ENCODE measurements at regions not wholly inside any gene's neighbourhood (a gene's known extent, or its start where the extent isn't known, plus 50 kb on each side); places are given as distances from the start of the nearest gene placed in this dataset.

DNA sequence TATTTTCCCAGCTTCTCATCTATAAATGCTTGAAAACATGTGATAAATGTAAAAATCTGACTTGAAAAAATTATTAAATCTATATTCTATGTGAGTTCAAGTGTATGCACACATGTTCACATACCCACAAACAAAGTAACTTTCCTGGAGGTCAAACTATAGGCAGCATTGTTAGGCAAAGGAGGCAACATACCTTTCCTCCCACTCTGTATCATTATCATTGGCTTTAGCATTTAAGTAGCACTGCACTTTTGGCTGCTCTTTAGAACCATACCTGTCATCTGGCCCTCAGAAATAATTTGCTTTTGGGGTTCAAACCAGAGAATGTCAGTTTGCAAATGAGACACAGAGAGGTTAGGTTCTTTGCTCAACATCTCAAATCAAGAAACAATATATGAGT, 102.4 kb upstream of the CCDC196 start:
- Histone ChIP-seq H4K20me1 (replicated peaks; ENCODE audit: insufficient read depth) (no peaks in the 10 kb centered on the region), H3K4me3 (no peak overlapping the region), H3K27me3 (ENCODE audit: insufficient read depth) (no peaks in the 10 kb centered on the region), H3K4me2 (peak overlapping the region; percentile 53), H3K79me2 (replicated peaks; ENCODE audit: insufficient read depth) (no peaks in the 10 kb centered on the region), H3F3A (replicated peaks; ENCODE audit: low read depth) (no peaks in the 10 kb centered on the region), H2AFZ (no peak overlapping the region), H3K9me2 (ENCODE audit: insufficient read depth) (peaks cover 4% of the 10 kb centered on the region; the same call in 1 of the 2 replicates), H3K36me3 (ENCODE audit: insufficient read depth) (no peaks in the 10 kb centered on the region), H3K27ac (ENCODE audit: low read depth) (no peak overlapping the region), H3K4me1 (ENCODE audit: insufficient read depth) (peaks cover 24% of the 10 kb centered on the region)
- H3K27ac Mint-ChIP-seq: no peak overlapping the region; the same call in 1 of the 2 replicates
- peaks cover 16% of the 10 kb centered on the region for H3K4me1 Mint-ChIP-seq
- H3K9me3 Mint-ChIP-seq: no peaks in the 10 kb centered on the region
- H3K4me3 Mint-ChIP-seq: no peak overlapping the region
- peak; percentile 91 for ATAC-seq
- no peak for TF ChIP-seq ZNF331 (CRISPR knock-in tag; IDR thresholded peaks at IDR 0.05; ENCODE audit: low read depth)
- no peak for TF ChIP-seq EZH2 (IDR thresholded peaks at IDR 0.05; ENCODE audit: low read depth, unreplicated experiment)
- no peak for TF ChIP-seq JUNB (IDR thresholded peaks at IDR 0.05; ENCODE audit: unreplicated experiment)
- TF ChIP-seq CREB1 (CRISPR knock-in tag; IDR thresholded peaks at IDR 0.05; ENCODE audit: low read depth): no peak
- TF ChIP-seq STAT1 (IDR thresholded peaks at IDR 0.05; ENCODE audit: unreplicated experiment): no peak
- TF ChIP-seq, protein P1, sequence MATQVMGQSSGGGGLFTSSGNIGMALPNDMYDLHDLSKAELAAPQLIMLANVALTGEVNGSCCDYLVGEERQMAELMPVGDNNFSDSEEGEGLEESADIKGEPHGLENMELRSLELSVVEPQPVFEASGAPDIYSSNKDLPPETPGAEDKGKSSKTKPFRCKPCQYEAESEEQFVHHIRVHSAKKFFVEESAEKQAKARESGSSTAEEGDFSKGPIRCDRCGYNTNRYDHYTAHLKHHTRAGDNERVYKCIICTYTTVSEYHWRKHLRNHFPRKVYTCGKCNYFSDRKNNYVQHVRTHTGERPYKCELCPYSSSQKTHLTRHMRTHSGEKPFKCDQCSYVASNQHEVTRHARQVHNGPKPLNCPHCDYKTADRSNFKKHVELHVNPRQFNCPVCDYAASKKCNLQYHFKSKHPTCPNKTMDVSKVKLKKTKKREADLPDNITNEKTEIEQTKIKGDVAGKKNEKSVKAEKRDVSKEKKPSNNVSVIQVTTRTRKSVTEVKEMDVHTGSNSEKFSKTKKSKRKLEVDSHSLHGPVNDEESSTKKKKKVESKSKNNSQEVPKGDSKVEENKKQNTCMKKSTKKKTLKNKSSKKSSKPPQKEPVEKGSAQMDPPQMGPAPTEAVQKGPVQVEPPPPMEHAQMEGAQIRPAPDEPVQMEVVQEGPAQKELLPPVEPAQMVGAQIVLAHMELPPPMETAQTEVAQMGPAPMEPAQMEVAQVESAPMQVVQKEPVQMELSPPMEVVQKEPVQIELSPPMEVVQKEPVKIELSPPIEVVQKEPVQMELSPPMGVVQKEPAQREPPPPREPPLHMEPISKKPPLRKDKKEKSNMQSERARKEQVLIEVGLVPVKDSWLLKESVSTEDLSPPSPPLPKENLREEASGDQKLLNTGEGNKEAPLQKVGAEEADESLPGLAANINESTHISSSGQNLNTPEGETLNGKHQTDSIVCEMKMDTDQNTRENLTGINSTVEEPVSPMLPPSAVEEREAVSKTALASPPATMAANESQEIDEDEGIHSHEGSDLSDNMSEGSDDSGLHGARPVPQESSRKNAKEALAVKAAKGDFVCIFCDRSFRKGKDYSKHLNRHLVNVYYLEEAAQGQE (IDR thresholded peaks at IDR 0.05; ENCODE audit: unreplicated experiment): no peak
- TF ChIP-seq EZH2phosphoT487 (IDR thresholded peaks at IDR 0.05; ENCODE audit: unreplicated experiment): no peak
- TF ChIP-seq, protein P2, sequence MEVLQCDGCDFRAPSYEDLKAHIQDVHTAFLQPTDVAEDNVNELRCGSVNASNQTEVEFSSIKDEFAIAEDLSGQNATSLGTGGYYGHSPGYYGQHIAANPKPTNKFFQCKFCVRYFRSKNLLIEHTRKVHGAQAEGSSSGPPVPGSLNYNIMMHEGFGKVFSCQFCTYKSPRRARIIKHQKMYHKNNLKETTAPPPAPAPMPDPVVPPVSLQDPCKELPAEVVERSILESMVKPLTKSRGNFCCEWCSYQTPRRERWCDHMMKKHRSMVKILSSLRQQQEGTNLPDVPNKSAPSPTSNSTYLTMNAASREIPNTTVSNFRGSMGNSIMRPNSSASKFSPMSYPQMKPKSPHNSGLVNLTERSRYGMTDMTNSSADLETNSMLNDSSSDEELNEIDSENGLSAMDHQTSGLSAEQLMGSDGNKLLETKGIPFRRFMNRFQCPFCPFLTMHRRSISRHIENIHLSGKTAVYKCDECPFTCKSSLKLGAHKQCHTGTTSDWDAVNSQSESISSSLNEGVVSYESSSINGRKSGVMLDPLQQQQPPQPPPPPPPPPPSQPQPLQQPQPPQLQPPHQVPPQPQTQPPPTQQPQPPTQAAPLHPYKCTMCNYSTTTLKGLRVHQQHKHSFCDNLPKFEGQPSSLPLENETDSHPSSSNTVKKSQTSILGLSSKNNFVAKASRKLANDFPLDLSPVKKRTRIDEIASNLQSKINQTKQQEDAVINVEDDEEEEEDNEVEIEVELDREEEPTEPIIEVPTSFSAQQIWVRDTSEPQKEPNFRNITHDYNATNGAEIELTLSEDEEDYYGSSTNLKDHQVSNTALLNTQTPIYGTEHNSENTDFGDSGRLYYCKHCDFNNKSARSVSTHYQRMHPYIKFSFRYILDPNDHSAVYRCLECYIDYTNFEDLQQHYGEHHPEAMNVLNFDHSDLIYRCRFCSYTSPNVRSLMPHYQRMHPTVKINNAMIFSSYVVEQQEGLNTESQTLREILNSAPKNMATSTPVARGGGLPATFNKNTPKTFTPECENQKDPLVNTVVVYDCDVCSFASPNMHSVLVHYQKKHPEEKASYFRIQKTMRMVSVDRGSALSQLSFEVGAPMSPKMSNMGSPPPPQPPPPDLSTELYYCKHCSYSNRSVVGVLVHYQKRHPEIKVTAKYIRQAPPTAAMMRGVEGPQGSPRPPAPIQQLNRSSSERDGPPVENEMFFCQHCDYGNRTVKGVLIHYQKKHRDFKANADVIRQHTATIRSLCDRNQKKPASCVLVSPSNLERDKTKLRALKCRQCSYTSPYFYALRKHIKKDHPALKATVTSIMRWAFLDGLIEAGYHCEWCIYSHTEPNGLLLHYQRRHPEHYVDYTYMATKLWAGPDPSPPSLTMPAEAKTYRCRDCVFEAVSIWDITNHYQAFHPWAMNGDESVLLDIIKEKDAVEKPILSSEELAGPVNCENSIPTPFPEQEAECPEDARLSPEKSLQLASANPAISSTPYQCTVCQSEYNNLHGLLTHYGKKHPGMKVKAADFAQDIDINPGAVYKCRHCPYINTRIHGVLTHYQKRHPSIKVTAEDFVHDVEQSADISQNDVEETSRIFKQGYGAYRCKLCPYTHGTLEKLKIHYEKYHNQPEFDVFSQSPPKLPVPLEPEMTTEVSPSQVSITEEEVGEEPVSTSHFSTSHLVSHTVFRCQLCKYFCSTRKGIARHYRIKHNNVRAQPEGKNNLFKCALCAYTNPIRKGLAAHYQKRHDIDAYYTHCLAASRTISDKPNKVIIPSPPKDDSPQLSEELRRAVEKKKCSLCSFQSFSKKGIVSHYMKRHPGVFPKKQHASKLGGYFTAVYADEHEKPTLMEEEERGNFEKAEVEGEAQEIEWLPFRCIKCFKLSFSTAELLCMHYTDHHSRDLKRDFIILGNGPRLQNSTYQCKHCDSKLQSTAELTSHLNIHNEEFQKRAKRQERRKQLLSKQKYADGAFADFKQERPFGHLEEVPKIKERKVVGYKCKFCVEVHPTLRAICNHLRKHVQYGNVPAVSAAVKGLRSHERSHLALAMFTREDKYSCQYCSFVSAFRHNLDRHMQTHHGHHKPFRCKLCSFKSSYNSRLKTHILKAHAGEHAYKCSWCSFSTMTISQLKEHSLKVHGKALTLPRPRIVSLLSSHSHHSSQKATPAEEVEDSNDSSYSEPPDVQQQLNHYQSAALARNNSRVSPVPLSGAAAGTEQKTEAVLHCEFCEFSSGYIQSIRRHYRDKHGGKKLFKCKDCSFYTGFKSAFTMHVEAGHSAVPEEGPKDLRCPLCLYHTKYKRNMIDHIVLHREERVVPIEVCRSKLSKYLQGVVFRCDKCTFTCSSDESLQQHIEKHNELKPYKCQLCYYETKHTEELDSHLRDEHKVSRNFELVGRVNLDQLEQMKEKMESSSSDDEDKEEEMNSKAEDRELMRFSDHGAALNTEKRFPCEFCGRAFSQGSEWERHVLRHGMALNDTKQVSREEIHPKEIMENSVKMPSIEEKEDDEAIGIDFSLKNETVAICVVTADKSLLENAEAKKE (CRISPR knock-in tag; IDR thresholded peaks at IDR 0.05): no peak
- TF ChIP-seq, protein P3, sequence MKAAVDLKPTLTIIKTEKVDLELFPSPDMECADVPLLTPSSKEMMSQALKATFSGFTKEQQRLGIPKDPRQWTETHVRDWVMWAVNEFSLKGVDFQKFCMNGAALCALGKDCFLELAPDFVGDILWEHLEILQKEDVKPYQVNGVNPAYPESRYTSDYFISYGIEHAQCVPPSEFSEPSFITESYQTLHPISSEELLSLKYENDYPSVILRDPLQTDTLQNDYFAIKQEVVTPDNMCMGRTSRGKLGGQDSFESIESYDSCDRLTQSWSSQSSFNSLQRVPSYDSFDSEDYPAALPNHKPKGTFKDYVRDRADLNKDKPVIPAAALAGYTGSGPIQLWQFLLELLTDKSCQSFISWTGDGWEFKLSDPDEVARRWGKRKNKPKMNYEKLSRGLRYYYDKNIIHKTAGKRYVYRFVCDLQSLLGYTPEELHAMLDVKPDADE (IDR thresholded peaks at IDR 0.05): no peak
- TF ChIP-seq ZNF114 (CRISPR knock-in tag; IDR thresholded peaks at IDR 0.05): no peak
- TF ChIP-seq NANOG (IDR thresholded peaks at IDR 0.05; ENCODE audit: borderline replicate concordance): no peak
- TF ChIP-seq, protein P4, sequence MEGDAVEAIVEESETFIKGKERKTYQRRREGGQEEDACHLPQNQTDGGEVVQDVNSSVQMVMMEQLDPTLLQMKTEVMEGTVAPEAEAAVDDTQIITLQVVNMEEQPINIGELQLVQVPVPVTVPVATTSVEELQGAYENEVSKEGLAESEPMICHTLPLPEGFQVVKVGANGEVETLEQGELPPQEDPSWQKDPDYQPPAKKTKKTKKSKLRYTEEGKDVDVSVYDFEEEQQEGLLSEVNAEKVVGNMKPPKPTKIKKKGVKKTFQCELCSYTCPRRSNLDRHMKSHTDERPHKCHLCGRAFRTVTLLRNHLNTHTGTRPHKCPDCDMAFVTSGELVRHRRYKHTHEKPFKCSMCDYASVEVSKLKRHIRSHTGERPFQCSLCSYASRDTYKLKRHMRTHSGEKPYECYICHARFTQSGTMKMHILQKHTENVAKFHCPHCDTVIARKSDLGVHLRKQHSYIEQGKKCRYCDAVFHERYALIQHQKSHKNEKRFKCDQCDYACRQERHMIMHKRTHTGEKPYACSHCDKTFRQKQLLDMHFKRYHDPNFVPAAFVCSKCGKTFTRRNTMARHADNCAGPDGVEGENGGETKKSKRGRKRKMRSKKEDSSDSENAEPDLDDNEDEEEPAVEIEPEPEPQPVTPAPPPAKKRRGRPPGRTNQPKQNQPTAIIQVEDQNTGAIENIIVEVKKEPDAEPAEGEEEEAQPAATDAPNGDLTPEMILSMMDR (conservative IDR thresholded peaks at IDR 0.05; ENCODE audit: low read depth in 2 of 2): no peak
- TF ChIP-seq POLR2AphosphoS5 (IDR thresholded peaks at IDR 0.05; ENCODE audit: low read depth): no peak
- no peaks in the 10 kb centered on the region for H3K36me3 Mint-ChIP-seq (ENCODE audit: low read depth)
- peaks cover 2% of the 10 kb centered on the region for H3K27me3 Mint-ChIP-seq (ENCODE audit: insufficient read depth, low read depth, poor library complexity)
- peak; percentile 55 for DNase-seq (ENCODE audit: low spot score)
